GM23338 (cell line): ENCODE measurements at regions not wholly inside any gene's neighbourhood (a gene's known extent, or its start where the extent isn't known, plus 50 kb on each side); places are given as distances from the start of the nearest gene placed in this dataset.
A peak's percentile ranks its signal among the peaks of the same experiment; 100 is the strongest.

Experiments
- ATAC-seq: fragments of 200-7000 bp; cut with Tn5 transposase; 3 replicates; pipeline ENCODE4 v1.9.1; 2020
- DNase-seq: peaks from one replicate; pipeline ENCODE4 v3.0.0-alpha.2; 2015; ENCODE audit warnings: low spot score
- H2AFZ ChIP-seq: fragments of 200-600 bp; sonication (generic); 2 replicates; pipeline ENCODE4 v1.8.0; 2016; ENCODE audit warnings: antibody characterized with exemption, mild to moderate bottlenecking, moderate library complexity
- H3F3A ChIP-seq: fragments of 200-600 bp; sonication (generic); replicated peaks from 2 replicates; pipeline ENCODE4 v1.8.0; 2017; ENCODE audit warnings: antibody characterized with exemption, mixed run types, low read depth
- H3K27ac ChIP-seq: fragments of 200-600 bp; sonication (generic); 2 replicates; pipeline ENCODE4 v1.6.1; 2016; ENCODE audit warnings: low read depth
- H3K27me3 ChIP-seq: fragments of 200-600 bp; sonication (generic); 2 replicates; pipeline ENCODE4 v1.8.0; 2016; ENCODE audit warnings: mild to moderate bottlenecking, mixed run types, moderate library complexity; ENCODE audit not compliant: insufficient read depth
- H3K36me3 ChIP-seq: fragments of 200-600 bp; sonication (generic); 2 replicates; pipeline ENCODE4 v1.8.0; 2016; ENCODE audit warnings: mild to moderate bottlenecking; ENCODE audit not compliant: insufficient read depth
- H3K4me1 ChIP-seq: fragments of 200-600 bp; sonication (generic); 2 replicates; pipeline ENCODE4 v1.8.0; 2016; ENCODE audit warnings: mild to moderate bottlenecking, moderate library complexity; ENCODE audit not compliant: insufficient read depth
- H3K4me2 ChIP-seq: fragments of 200-600 bp; sonication (generic); 2 replicates; pipeline ENCODE4 v1.7.1; 2017; ENCODE audit warnings: mixed run types
- H3K4me3 ChIP-seq: fragments of 200-600 bp; sonication (generic); 2 replicates; pipeline ENCODE4 v1.6.1; 2016; ENCODE audit warnings: mixed run types
- H3K79me2 ChIP-seq: fragments of 200-600 bp; sonication (generic); replicated peaks from 2 replicates; pipeline ENCODE4 v1.8.0; 2017; ENCODE audit warnings: mild to moderate bottlenecking; ENCODE audit not compliant: insufficient read depth
- H3K9me2 ChIP-seq: fragments of 200-600 bp; sonication (generic); 2 replicates; pipeline ENCODE4 v1.8.0; 2017; ENCODE audit not compliant: insufficient read depth
- H4K20me1 ChIP-seq: fragments of 200-600 bp; sonication (generic); replicated peaks from 2 replicates; pipeline ENCODE4 v1.8.0; 2017; ENCODE audit warnings: mild to moderate bottlenecking; ENCODE audit not compliant: insufficient read depth
- H3K27ac Mint-ChIP-seq: 2 replicates; pipeline ENCODE4 v1.8.0; 2020; ENCODE audit warnings: inconsistent platforms, mild to moderate bottlenecking, moderate library complexity, mixed read lengths
- H3K27me3 Mint-ChIP-seq: 3 replicates; pipeline ENCODE4 v1.8.0; 2022; ENCODE audit warnings: low read depth, mild to moderate bottlenecking, moderate library complexity, mixed read lengths, inconsistent platforms; ENCODE audit not compliant: insufficient read depth, poor library complexity
- H3K36me3 Mint-ChIP-seq: 3 replicates; pipeline ENCODE4 v1.8.0; 2021; ENCODE audit warnings: low read depth, mild to moderate bottlenecking, inconsistent platforms, moderate library complexity, mixed read lengths
- H3K4me1 Mint-ChIP-seq: 3 replicates; pipeline ENCODE4 v1.8.0; 2020; ENCODE audit warnings: mild to moderate bottlenecking, inconsistent platforms, mixed read lengths
- H3K4me3 Mint-ChIP-seq: 3 replicates; pipeline ENCODE4 v1.8.0; 2021; ENCODE audit warnings: moderate library complexity, mild to moderate bottlenecking, inconsistent platforms, mixed read lengths
- H3K9me3 Mint-ChIP-seq: 3 replicates; pipeline ENCODE4 v1.8.0; 2020; ENCODE audit warnings: moderate library complexity, mild to moderate bottlenecking, inconsistent platforms, mixed read lengths
- CREB1 ChIP-seq: fragments of 250-450 bp; sonication (Bioruptor Pico); IDR thresholded peaks from 2 replicates; pipeline ENCODE4 v1.5.0; 2020; ENCODE audit warnings: low read depth, mild to moderate bottlenecking, moderate library complexity
- CTCF ChIP-seq, 2 experiments: fragments of 200-600 bp in 1 of 2; sonication (generic) in 1 of 2; conservative IDR thresholded peaks; 2 replicates each; pipeline versions ENCODE4 v1.5.1 to v1.6.1; 2016 to 2017; ENCODE audit warnings: antibody characterized with exemption in 2 of 2, low read depth in 2 of 2, mild to moderate bottlenecking in 2 of 2, moderate library complexity in 1 of 2
- ETS1 ChIP-seq: IDR thresholded peaks from 2 replicates; pipeline ENCODE4 v1.6.1; 2016; ENCODE audit warnings: antibody characterized with exemption
- EZH2 ChIP-seq: fragments of 200-600 bp; sonication (generic); IDR thresholded peaks from one replicate; pipeline ENCODE4 v1.8.0; 2017; ENCODE audit warnings: antibody characterized with exemption, mild to moderate bottlenecking, low read depth; ENCODE audit not compliant: unreplicated experiment
- EZH2phosphoT487 ChIP-seq: fragments of 200-600 bp; sonication (generic); IDR thresholded peaks from one replicate; pipeline ENCODE4 v1.8.1; 2018; ENCODE audit warnings: antibody characterized with exemption; ENCODE audit not compliant: unreplicated experiment
- JUNB ChIP-seq: IDR thresholded peaks from one replicate; pipeline ENCODE4 v1.6.1; 2016; ENCODE audit warnings: antibody characterized with exemption; ENCODE audit not compliant: unreplicated experiment
- POLR2AphosphoS5 ChIP-seq: IDR thresholded peaks from 2 replicates; pipeline ENCODE4 v1.6.1; 2016; ENCODE audit warnings: antibody characterized with exemption, low read depth
- STAT1 ChIP-seq: IDR thresholded peaks from one replicate; pipeline ENCODE4 v1.6.1; 2016; ENCODE audit warnings: antibody characterized with exemption; ENCODE audit not compliant: unreplicated experiment
- ZNF114 ChIP-seq: fragments of 250-450 bp; sonication (Bioruptor Pico); IDR thresholded peaks from 2 replicates; pipeline ENCODE4 v1.5.0; 2020; ENCODE audit warnings: mild to moderate bottlenecking, moderate library complexity
- ZNF331 ChIP-seq: fragments of 250-450 bp; sonication (Bioruptor Pico); IDR thresholded peaks from 2 replicates; pipeline ENCODE4 v1.5.0; 2020; ENCODE audit warnings: low read depth, mild to moderate bottlenecking, moderate library complexity
- ZNF462 ChIP-seq: fragments of 250-450 bp; sonication (Bioruptor Pico); IDR thresholded peaks from 2 replicates; pipeline ENCODE4 v1.5.0; 2020; ENCODE audit warnings: mild to moderate bottlenecking, moderate library complexity

- Histone ChIP-seq H3K4me2 (no peak overlapping the region), H3K79me2 (no peaks in the 10 kb centered on the region), H3F3A (no peaks in the 10 kb centered on the region), H3K9me2 (no peaks in the 10 kb centered on the region), H3K4me1 (peaks cover 59% of the 10 kb centered on the region), H3K36me3 (no peaks in the 10 kb centered on the region), H3K27me3 (no peaks in the 10 kb centered on the region), H4K20me1 (no peaks in the 10 kb centered on the region), H2AFZ (peak overlapping the region; percentile 82), H3K4me3 (no peak overlapping the region), H3K27ac (no peak overlapping the region)
- Mint-ChIP-seq H3K27ac (peak overlapping the region; percentile 82), H3K36me3 (no peaks in the 10 kb centered on the region), H3K27me3 (peaks cover 5% of the 10 kb centered on the region), H3K4me1 (peaks cover 54% of the 10 kb centered on the region), H3K4me3 (no peak overlapping the region), H3K9me3 (no peaks in the 10 kb centered on the region)
- ATAC-seq (peak; percentile 57), DNase-seq (peak; percentile 28)
- TF ChIP-seq POLR2AphosphoS5 (no peak), ZNF331 (CRISPR knock-in tag) (no peak)
These were observed 159.2 kb downstream of the SPRY1 start for GRCh38 chr4:123555807-123556273.

GRCh38 chr4:123556526-123556925, 159.9 kb downstream of the SPRY1 start:
- H3K4me2 ChIP-seq: 0 out of 2 replicates have a peak overlapping the region, but pooled peaks have one; percentile 5
- no peak overlapping the region for H3K4me3 Mint-ChIP-seq
- no peak overlapping the region for H3K27ac ChIP-seq
- H3K27me3 Mint-ChIP-seq: peaks cover 5% of the 10 kb centered on the region
- no peaks in the 10 kb centered on the region for H3K9me2 ChIP-seq
- H3K27ac Mint-ChIP-seq: no peak overlapping the region; the same call in 1 of the 2 replicates
- peak overlapping the region; percentile 2; the same call in 1 of the 2 replicates for H2AFZ ChIP-seq
- H3K4me1 ChIP-seq: peaks cover 59% of the 10 kb centered on the region
- no peaks in the 10 kb centered on the region for H3K79me2 ChIP-seq
- H3F3A ChIP-seq: no peaks in the 10 kb centered on the region
- no peaks in the 10 kb centered on the region for H4K20me1 ChIP-seq
- no peaks in the 10 kb centered on the region for H3K27me3 ChIP-seq
- no peak for DNase-seq
- ATAC-seq: no peak
- H3K4me3 ChIP-seq: no peak overlapping the region
- peaks cover 54% of the 10 kb centered on the region for H3K4me1 Mint-ChIP-seq
- no peaks in the 10 kb centered on the region for H3K9me3 Mint-ChIP-seq
- H3K36me3 ChIP-seq: no peaks in the 10 kb centered on the region
- H3K36me3 Mint-ChIP-seq: no peaks in the 10 kb centered on the region
- no peak for TF ChIP-seq JUNB
- TF ChIP-seq ZNF331 (CRISPR knock-in tag): no peak
- no peak for TF ChIP-seq ZNF462
- no peak for TF ChIP-seq STAT1
- TF ChIP-seq ETS1: no peak
- TF ChIP-seq CREB1 (CRISPR knock-in tag): no peak
- no peak for TF ChIP-seq CTCF (conservative IDR thresholded peaks at IDR 0.05; ENCODE audit: low read depth in 2 of 2)
- no peak for TF ChIP-seq ZNF114 (CRISPR knock-in tag)
- no peak for TF ChIP-seq EZH2
- no peak for TF ChIP-seq EZH2phosphoT487
- TF ChIP-seq POLR2AphosphoS5: no peak
